ENCODE measurements at regions not wholly inside any gene's neighbourhood (a gene's known extent, or its start where the extent isn't known, plus 50 kb on each side); places are given as distances from the start of the nearest gene placed in this dataset.

- no peak for ATAC-seq
- no peak overlapping the region for H3K4me2 ChIP-seq (ENCODE audit: low read depth, low read length)
- no peaks in the 10 kb centered on the region for H3K27me3 ChIP-seq (ENCODE audit: control insufficient read depth in 1 of 2, insufficient read depth in 2 of 2, low read length in 2 of 2)
- no peak overlapping the region for H3K27ac ChIP-seq (ENCODE audit: extremely low read length, insufficient read depth, low read length)
- BruUV-seq (replicated peaks): no TSS peak
- no peaks in the 10 kb centered on the region for H3K36me3 ChIP-seq (replicated peaks in 1 of 2; ENCODE audit: control insufficient read depth in 1 of 2, insufficient read depth in 2 of 2, low read length in 2 of 2)
- no peak overlapping the region for H3K4me3 ChIP-seq (replicated peaks in 1 of 3; ENCODE audit: insufficient read depth in 1 of 3, low read depth in 2 of 3, low read length in 3 of 3)
- DNase-seq (ENCODE audit: low spot score): no peak
- 0% methylated on average over 3 of the region's 3 CpGs for WGBS (ENCODE audit: low lambda C conversion rate)
- H3K9me3 ChIP-seq (ENCODE audit: low read length): no peaks in the 10 kb centered on the region
- H2AFZ ChIP-seq (ENCODE audit: low read length): no peak overlapping the region
- TF ChIP-seq, protein P1, sequence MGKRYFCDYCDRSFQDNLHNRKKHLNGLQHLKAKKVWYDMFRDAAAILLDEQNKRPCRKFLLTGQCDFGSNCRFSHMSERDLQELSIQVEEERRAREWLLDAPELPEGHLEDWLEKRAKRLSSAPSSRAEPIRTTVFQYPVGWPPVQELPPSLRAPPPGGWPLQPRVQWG (CRISPR knock-in tag; IDR thresholded peaks at IDR 0.05; ENCODE audit: borderline replicate concordance, low read depth): no peak
- TF ChIP-seq PTBP1 (IDR thresholded peaks at IDR 0.05; ENCODE audit: low read depth, low read length, poor library complexity, severe bottlenecking) (no peak), MAFF (IDR thresholded peaks at IDR 0.05; ENCODE audit: low read depth, low read length) (peak; percentile 91), MAFK (conservative IDR thresholded peaks at IDR 0.05 in 1 of 2, IDR thresholded peaks at IDR 0.05 in 1 of 2; ENCODE audit: low read length in 2 of 2) (peak; percentile 90 to 94)
- H3K9ac ChIP-seq (ENCODE audit: insufficient read depth, low read depth, low read length): no peak overlapping the region
- no peaks in the 10 kb centered on the region for H4K20me1 ChIP-seq (ENCODE audit: insufficient read depth, low read length)
- CTCF ChIA-PET (ENCODE audit: low intra/inter-chr PET ratio, low total read pairs): no interaction called here
- POLR2A ChIA-PET: no interaction called here
- H3K79me2 ChIP-seq (ENCODE audit: insufficient read depth, low read length): no peaks in the 10 kb centered on the region
- no peak for FAIRE-seq
- intact Hi-C loops (cut with micrococcal nuclease; ENCODE audit: unreplicated experiment): no loop called here
- in situ Hi-C loops (cut with HindIII; ENCODE audit: extremely low pct_ligation_motif_present, low pct_unique_long_range_greater_than_20kb): no loop called here
- no peaks in the 10 kb centered on the region for H3K4me1 ChIP-seq (ENCODE audit: insufficient read depth, low read length)
These were observed 64.4 kb upstream of the SSBP2 start for GRCh38 chr5:81815321-81815720.

GRCh38 chr5:81808106-81808505 is 57.2 kb upstream of the SSBP2 start:
- CTCF ChIA-PET (ENCODE audit: low intra/inter-chr PET ratio, low total read pairs): no interaction called here
- FAIRE-seq: no peak
- TF ChIP-seq MATR3 (CRISPR knock-in tag; IDR thresholded peaks at IDR 0.05) (no peak), DMAP1 (CRISPR knock-in tag; IDR thresholded peaks at IDR 0.05) (no peak), ZNF567 (CRISPR knock-in tag; IDR thresholded peaks at IDR 0.05; ENCODE audit: borderline replicate concordance) (no peak), RORA (CRISPR knock-in tag; IDR thresholded peaks at IDR 0.05) (no peak), IRX3 (CRISPR knock-in tag; IDR thresholded peaks at IDR 0.05; ENCODE audit: borderline replicate concordance, low read depth) (no peak), ZZZ3 (CRISPR knock-in tag; IDR thresholded peaks at IDR 0.05; ENCODE audit: borderline replicate concordance) (no peak), TCF7 (IDR thresholded peaks at IDR 0.05; ENCODE audit: low read depth) (no peak), SKI (IDR thresholded peaks at IDR 0.05; ENCODE audit: partially characterized antibody) (no peak), BCLAF1 (IDR thresholded peaks at IDR 0.05) (no peak), GTF3A (CRISPR knock-in tag; conservative IDR thresholded peaks at IDR 0.05) (no peak), NFKBIZ (CRISPR knock-in tag; IDR thresholded peaks at IDR 0.05) (no peak), DNMT3B (CRISPR knock-in tag; conservative IDR thresholded peaks at IDR 0.05) (no peak), SNRNP70 (IDR thresholded peaks at IDR 0.05; ENCODE audit: low read depth, low read length) (no peak)

More at GRCh38 chr5:81808106-81808505, 57.2 kb upstream of the SSBP2 start:
- H3K4me1 ChIP-seq (ENCODE audit: insufficient read depth, low read length): no peaks in the 10 kb centered on the region
- H3K9ac ChIP-seq (ENCODE audit: insufficient read depth, low read depth, low read length): no peak overlapping the region
- intact Hi-C loops (cut with micrococcal nuclease; ENCODE audit: unreplicated experiment): no loop called here
- H3K27me3 ChIP-seq (ENCODE audit: control insufficient read depth in 1 of 2, insufficient read depth in 2 of 2, low read length in 2 of 2): no peaks in the 10 kb centered on the region
- H3K4me2 ChIP-seq (ENCODE audit: low read depth, low read length): no peak overlapping the region
- no peaks in the 10 kb centered on the region for H3K9me3 ChIP-seq (ENCODE audit: low read length)
- ATAC-seq (no peak), DNase-seq (ENCODE audit: low spot score) (no peak)
- H3K27ac ChIP-seq (ENCODE audit: extremely low read length, insufficient read depth, low read length): no peak overlapping the region
- POLR2A ChIA-PET: no interaction called here
- in situ Hi-C loops (cut with HindIII; ENCODE audit: extremely low pct_ligation_motif_present, low pct_unique_long_range_greater_than_20kb): no loop called here
- H3K36me3 ChIP-seq (replicated peaks in 1 of 2; ENCODE audit: control insufficient read depth in 1 of 2, insufficient read depth in 2 of 2, low read length in 2 of 2): no peaks in the 10 kb centered on the region
- H2AFZ ChIP-seq (ENCODE audit: low read length): no peak overlapping the region
- no peaks in the 10 kb centered on the region for H4K20me1 ChIP-seq (ENCODE audit: insufficient read depth, low read length)
- BruUV-seq (replicated peaks): no TSS peak
- H3K79me2 ChIP-seq (ENCODE audit: insufficient read depth, low read length): no peaks in the 10 kb centered on the region
- H3K4me3 ChIP-seq (replicated peaks in 1 of 3; ENCODE audit: insufficient read depth in 1 of 3, low read depth in 2 of 3, low read length in 3 of 3): no peak overlapping the region

Measured in HepG2 (cell line).